Testis (tissue), 2 donors: ENCODE measurements at regions not wholly inside any gene's neighbourhood (a gene's known extent, or its start where the extent isn't known, plus 50 kb on each side); places are given as distances from the start of the nearest gene placed in this dataset.

Source experiments
- DNase-seq: peaks from one replicate; pipeline ENCODE4 v3.0.0-alpha.2; 2019
- H3K27ac ChIP-seq, 2 donors: fragments of 200-600 bp; sonication (generic); one replicate each; pipeline ENCODE4 v1.5.1; 2019
- H3K27me3 ChIP-seq: fragments of 200-600 bp; sonication (generic); one replicate; pipeline ENCODE4 v1.5.1; 2019
- H3K36me3 ChIP-seq: fragments of 200-600 bp; sonication (generic); one replicate; pipeline ENCODE4 v1.5.1; 2017; ENCODE audit warnings: low read depth; ENCODE audit errors: missing control alignments
- H3K4me1 ChIP-seq: fragments of 200-600 bp; sonication (generic); one replicate; pipeline ENCODE4 v1.5.1; 2019
- H3K4me3 ChIP-seq, 2 donors: fragments of 200-600 bp; sonication (generic); one replicate each; pipeline ENCODE4 v1.5.1; 2017 to 2019
- H3K9me3 ChIP-seq: fragments of 200-600 bp; sonication (generic); one replicate; pipeline ENCODE4 v1.5.1; 2017
- CTCF ChIP-seq, 3 experiments: fragments of 450-650 bp in 2 of 3; fragments of 200-600 bp in 1 of 3; sonication (generic) in 1 of 3; IDR thresholded peaks; one replicate each; pipeline ENCODE4 v1.5.1; 2016 to 2019; ENCODE audit warnings: antibody characterized with exemption in 3 of 3, mild to moderate bottlenecking in 2 of 3, moderate library complexity in 1 of 3
- POLR2A ChIP-seq: fragments of 450-650 bp; IDR thresholded peaks from one replicate; pipeline ENCODE4 v1.6.1; 2017; ENCODE audit warnings: antibody characterized with exemption, mild to moderate bottlenecking, moderate library complexity
- WGBS, 2 donors: methylation state at CpG; one replicate each; pipeline ENCODE4 v1.1.5; 2018; 5-methylcytosine and 5-hydroxymethylcytosine counted together
- intact Hi-C: fragments of 100-400 bp; cut with DNase I; formaldehyde crosslinking; loops from one replicate; pipeline ENCODE4 v1.15.1; 2023; ENCODE audit warnings: low total_unique reads

- WGBS, 2 donors: 38 to 63% methylated on average over 2 of the region's 2 CpGs
- Histone ChIP-seq H3K36me3 (no peaks in the 10 kb centered on the region), H3K9me3 (no peaks in the 10 kb centered on the region), H3K4me3 (no peak overlapping the region), H3K27me3 (no peaks in the 10 kb centered on the region), H3K4me1 (no peaks in the 10 kb centered on the region), H3K27ac (no peak overlapping the region)
- intact Hi-C loops: no loop called here
- DNase-seq: no peak
- no peak for TF ChIP-seq POLR2A
Measured at GRCh38 chr4:29046186-29046585, 1674.0 kb upstream of the PCDH7 start.

GRCh38 chr4:29046781-29047180 is 1673.4 kb upstream of the PCDH7 start:
- 85 to 93% methylated on average over 2 of the region's 2 CpGs for WGBS, 2 donors
- H3K36me3 ChIP-seq: no peaks in the 10 kb centered on the region

GRCh38 chr4:29047341-29048041 is 1672.7 kb upstream of the PCDH7 start:
- no peaks in the 10 kb centered on the region for H3K9me3 ChIP-seq
- 81 to 86% methylated on average over 10 to 28 of the region's 28 CpGs for WGBS, 2 donors
- peak overlapping the region; percentile 21 to 26 for H3K4me3 ChIP-seq
- H3K36me3 ChIP-seq: no peaks in the 10 kb centered on the region
- DNase-seq: no peak
- H3K27me3 ChIP-seq: no peaks in the 10 kb centered on the region
- H3K27ac ChIP-seq: no peak overlapping the region
- intact Hi-C loops: no loop called here
- no peaks in the 10 kb centered on the region for H3K4me1 ChIP-seq
- no peak for TF ChIP-seq CTCF (IDR thresholded peaks at IDR 0.05)
- TF ChIP-seq POLR2A: no peak

More at GRCh38 chr4:29046781-29047180, 1673.4 kb upstream of the PCDH7 start:
- intact Hi-C loops: no loop called here
- Histone ChIP-seq H3K9me3 (no peaks in the 10 kb centered on the region), H3K4me1 (no peaks in the 10 kb centered on the region), H3K4me3 (no peak overlapping the region), H3K27me3 (no peaks in the 10 kb centered on the region), H3K27ac (no peak overlapping the region)
- DNase-seq: no peak
- TF ChIP-seq CTCF (IDR thresholded peaks at IDR 0.05) (no peak), POLR2A (no peak)

- WGBS, 2 donors: 66 to 73% methylated on average over 4 of the region's 4 CpGs
- H3K27ac ChIP-seq: no peak overlapping the region
- no peak for TF ChIP-seq CTCF (IDR thresholded peaks at IDR 0.05)
- TF ChIP-seq POLR2A: no peak
- intact Hi-C loops: no loop called here
- no peak for DNase-seq
- no peaks in the 10 kb centered on the region for H3K4me1 ChIP-seq
- H3K36me3 ChIP-seq: no peaks in the 10 kb centered on the region
- no peak overlapping the region for H3K4me3 ChIP-seq
- no peaks in the 10 kb centered on the region for H3K9me3 ChIP-seq
- H3K27me3 ChIP-seq: no peaks in the 10 kb centered on the region
Measured at GRCh38 chr4:29051381-29051965, 1668.7 kb upstream of the PCDH7 start.

GRCh38 chr4:29052266-29052665 is 1667.9 kb upstream of the PCDH7 start:
- H3K4me3 ChIP-seq: no peak overlapping the region
- intact Hi-C loops: no loop called here
- 86 to 91% methylated on average over 4 of the region's 4 CpGs for WGBS, 2 donors
- H3K9me3 ChIP-seq: no peaks in the 10 kb centered on the region
- no peaks in the 10 kb centered on the region for H3K36me3 ChIP-seq
- H3K4me1 ChIP-seq: no peaks in the 10 kb centered on the region
- no peaks in the 10 kb centered on the region for H3K27me3 ChIP-seq
- DNase-seq: no peak
- TF ChIP-seq POLR2A: no peak
- TF ChIP-seq CTCF (IDR thresholded peaks at IDR 0.05): no peak
- H3K27ac ChIP-seq: no peak overlapping the region
